ENCODE measurements at regions not wholly inside any gene's neighbourhood (a gene's known extent, or its start where the extent isn't known, plus 50 kb on each side); places are given as distances from the start of the nearest gene placed in this dataset.
A peak's percentile ranks its signal among the peaks of the same experiment; 100 is the strongest.

- no peak overlapping the region for H3K27ac ChIP-seq
- no peak for TF ChIP-seq CTCF (IDR thresholded peaks at IDR 0.05)
- DNase-seq (ENCODE audit: low spot score) = no peak
- no peak overlapping the region for H3K4me3 ChIP-seq
These were observed 57.3 kb upstream of the BACE2 start for GRCh38 chr21:41110664-41111063.

GRCh38 chr21:41111681-41112080 is 56.3 kb upstream of the BACE2 start:
- TF ChIP-seq CTCF (IDR thresholded peaks at IDR 0.05) = no peak
- no peak overlapping the region for H3K27ac ChIP-seq
- no peak for DNase-seq (ENCODE audit: low spot score)
- no peak overlapping the region for H3K4me3 ChIP-seq

- no peak for DNase-seq (ENCODE audit: low spot score)
- Histone ChIP-seq H3K4me3 (peak overlapping the region; percentile 60), H3K27ac (peak overlapping the region in 1 of 2 donors; percentile 35)
- no peak for TF ChIP-seq CTCF (IDR thresholded peaks at IDR 0.05)
These were observed 54.9 kb upstream of the BACE2 start for GRCh38 chr21:41112740-41113692.

- no peak for TF ChIP-seq CTCF (IDR thresholded peaks at IDR 0.05)
- no peak for DNase-seq (ENCODE audit: low spot score)
- Histone ChIP-seq H3K4me3 (no peak overlapping the region), H3K27ac (no peak overlapping the region)
These were observed 52.1 kb upstream of the BACE2 start for GRCh38 chr21:41115851-41116250.
